NCI-H1930 (cell line): ENCODE measurements at regions not wholly inside any gene's neighbourhood (a gene's known extent, or its start where the extent isn't known, plus 50 kb on each side); places are given as distances from the start of the nearest gene placed in this dataset.
A peak's percentile ranks its signal among the peaks of the same experiment; 100 is the strongest.
"Not testable (repeated sequence)": the region's sequence is repeated elsewhere in the genome, so short reads cannot be mapped to it uniquely, and the experiment has no call there.

Experiments used
- DNase-seq, 2 experiments: peaks; one replicate each; lab custom pipeline; 2025; lab: John Stamatoyannopoulos, UW

DNA sequence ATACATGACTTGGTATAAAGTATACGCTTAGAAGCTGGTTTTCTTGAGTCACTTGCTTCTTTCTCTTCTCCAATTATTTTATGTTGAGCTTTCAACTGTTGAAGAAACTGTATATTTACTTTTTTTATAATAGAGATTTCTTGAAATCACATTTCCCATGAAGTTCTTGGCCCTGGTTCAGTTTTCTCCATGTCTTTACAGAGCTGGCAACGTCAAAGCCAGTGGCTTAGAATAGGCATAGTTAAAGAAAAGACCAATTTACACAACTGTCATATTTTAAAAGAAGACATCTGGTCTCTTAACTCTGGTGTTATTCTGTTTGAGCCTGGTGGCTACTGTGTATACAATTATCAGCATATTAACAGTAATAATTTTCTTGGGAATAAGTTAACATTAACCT, 1249.3 kb downstream of the CDH12 start:
- DNase-seq: no peak

DNA sequence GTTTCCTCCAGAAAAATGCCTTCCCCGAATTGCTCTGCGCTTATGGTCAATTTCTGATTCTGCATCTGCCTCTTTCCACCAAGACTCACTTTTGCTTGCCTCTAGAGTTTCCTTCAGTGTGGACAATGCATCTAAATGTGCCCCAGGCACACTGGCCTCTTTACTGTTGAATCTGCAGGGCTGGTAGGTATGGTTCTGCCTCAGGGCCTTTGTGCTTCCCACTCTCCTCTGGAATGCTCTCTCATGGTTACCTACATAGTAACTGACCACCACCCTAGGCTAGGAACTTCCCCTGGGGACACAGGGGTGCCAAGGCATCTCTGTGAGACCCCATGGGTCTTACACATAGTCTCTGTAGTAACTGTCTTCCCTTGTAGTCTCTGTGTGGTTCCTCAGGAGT, 1258.6 kb downstream of the CDH12 start:
- DNase-seq: no peak

DNA sequence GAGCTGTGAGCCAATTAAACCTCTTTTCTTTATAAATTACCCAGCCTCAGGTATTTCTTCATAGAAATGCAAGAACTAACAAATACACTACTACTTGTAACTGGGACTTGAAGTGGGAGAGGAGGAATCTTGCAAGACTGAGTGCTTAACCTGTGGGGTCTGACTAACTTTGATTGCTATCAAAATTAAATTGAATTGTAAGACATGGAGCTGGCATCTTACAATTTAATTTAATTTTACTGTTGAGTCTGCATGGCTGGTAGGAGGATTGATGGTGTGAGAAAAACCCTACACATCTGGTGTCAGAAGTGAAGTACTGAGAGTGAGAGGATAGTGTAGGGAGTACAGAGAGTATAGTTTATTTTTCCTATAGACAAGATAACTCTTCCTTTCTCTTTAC, 1259.9 kb downstream of the CDH12 start:
- no peak for DNase-seq

DNA sequence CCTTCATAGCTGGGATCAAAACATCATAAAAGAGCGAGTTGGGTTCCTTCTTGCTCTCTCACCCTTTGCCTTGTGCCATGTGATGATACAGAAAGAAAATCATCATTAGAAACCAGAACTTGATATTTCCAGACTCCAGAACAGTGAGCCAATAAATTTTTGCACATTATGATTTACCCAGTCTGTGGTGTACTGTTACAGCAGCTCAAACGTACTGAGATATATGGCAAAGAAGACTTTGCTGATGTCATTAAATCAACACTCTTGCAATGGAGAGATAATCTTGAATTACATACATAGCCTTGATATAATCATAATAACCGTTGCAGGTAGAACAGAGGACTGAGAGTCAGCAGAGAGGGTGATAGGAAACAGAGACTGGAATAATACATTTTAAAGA, 1271.6 kb downstream of the CDH12 start:
- no peak for DNase-seq

DNA sequence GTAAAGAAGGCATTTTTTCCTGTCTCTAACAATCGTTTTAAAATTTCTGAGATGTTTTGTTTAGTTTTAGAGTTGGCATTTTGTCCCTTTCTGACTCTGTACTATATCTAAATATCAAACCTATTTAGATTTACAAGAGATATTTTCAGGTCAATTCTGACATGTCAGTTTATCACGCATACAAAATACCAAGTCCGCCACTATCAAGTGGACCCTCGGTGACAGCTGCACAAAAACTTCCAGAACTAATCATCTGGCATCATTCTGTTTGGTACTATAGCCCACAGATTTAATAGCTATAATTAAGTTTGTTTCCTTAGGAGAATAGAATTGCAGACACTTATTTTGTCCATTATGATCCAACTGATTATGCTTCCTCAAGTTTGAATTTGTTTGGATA, 1278.2 kb downstream of the CDH12 start:
- peak; percentile 87 to 94 for DNase-seq

DNA sequence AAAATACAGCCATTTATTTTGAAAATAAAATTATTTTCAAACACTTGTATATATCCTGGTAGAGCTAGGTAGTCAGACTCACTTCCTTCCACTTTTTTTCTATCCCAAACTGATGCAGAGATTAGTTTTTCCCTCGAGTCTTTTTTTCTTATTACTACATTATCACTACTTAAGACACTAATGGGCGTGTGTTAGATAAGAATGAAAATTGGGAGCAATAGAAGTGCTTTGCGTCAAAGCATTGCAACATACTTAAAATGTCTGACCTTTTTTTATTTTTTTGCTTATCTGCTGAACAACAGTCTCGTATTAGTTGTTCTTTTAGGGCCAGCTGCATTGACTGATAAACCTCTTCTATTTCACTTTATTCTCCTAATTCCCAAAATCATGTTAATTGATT, 1278.7 kb downstream of the CDH12 start:
- peak in 1 of 2 experiments; percentile 52 for DNase-seq

DNA sequence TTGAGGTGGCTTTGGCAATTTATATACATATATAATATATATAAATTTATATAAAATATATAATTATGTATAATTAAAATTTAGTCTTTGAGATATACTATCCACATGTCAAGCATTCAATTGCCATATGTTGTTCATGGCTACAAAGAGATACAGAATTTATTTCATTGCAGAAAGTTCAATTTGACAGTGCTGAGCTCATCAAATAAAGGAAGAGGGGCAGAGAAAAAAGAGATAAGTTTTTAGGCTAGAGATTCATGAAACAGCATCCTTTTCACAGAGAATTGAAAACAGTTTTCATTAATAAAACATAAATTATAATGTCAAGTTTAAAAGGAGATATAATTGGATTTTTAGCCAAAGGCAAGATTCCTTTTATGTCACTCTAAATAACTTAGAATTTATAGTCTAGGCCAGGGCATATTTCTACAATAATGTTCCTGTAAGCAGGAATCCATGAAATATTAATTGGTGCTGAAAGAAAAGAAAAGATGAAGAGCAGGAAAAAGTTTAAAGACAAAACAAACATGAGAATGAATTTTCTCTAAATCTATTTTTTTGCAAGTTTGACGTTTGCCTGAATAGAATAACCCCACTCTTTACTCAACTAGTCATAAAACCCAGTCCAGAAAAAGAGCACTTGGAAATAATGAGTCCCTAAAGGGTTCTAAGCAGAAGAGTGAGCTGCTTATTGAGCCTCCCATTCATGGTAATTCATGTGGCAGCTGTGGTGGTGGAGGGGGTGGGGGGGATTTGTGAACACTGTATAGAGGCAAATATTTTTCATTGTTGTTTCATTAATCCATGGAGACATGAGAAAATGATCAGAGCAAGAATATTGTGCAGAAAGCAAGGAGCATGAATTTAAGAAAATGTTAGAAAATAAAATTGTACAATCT, 1279.5 kb downstream of the CDH12 start:
- peak; percentile 74 to 81 for DNase-seq

DNA sequence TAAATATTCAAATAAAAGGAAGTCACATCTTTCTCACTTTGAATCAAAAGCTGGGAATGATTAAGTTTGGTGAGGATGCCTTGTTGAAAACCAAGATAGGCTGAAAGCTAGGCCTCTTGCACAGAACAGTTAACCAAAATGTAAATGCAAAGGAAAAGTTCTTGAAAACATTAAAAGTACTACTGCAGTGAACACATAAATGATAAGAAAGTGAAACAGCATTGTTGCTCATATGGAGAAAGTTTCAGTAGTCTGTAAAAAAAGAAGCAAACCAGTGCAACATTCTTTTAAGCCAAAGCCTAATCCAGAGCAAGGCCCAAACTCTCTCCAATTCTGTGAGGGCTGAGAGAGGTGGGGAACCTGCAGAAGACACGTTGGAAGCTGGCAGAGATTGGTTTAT, 1281.9 kb downstream of the CDH12 start:
- not testable (repeated sequence) for DNase-seq

DNA sequence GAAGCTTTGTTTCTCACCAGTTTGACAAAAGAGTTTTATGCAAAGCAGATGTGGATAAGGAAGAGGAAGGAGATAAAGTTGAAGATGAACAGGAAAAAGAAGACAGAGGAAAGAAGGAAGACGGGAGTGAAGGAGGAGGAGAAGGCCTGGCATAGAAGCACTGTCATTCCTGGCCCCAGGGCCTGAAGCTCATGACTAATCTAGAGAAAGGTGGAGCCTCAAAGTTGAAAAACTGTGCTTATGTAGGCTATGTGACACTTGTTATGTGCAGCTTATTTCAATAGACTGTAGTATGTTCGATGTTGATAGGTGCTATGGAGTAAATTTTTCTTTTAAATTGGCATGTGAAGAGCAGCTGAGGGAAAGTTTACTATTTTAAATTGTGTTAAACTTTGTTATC, 1294.0 kb downstream of the CDH12 start:
- DNase-seq: not testable (repeated sequence)

DNA sequence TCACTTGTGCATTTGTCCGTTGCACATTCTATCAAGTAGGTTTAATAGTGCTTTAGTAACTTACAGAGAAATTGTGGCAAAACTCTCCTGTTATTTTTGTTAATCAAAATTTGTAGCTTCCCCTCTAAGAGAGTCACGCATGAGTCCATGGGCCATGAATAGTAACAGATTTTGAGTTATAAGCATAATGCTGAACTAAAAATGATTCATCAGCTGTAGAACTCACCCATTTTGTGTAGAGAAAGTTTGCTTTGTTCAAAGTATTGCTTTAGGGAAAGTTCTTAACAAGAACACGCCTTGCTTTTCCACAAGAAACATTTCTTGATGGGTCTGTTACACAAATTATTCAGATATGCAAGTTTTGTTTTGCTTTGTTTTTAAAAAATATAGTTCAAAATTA, 1300.9 kb downstream of the CDH12 start:
- not testable (repeated sequence) for DNase-seq

DNA sequence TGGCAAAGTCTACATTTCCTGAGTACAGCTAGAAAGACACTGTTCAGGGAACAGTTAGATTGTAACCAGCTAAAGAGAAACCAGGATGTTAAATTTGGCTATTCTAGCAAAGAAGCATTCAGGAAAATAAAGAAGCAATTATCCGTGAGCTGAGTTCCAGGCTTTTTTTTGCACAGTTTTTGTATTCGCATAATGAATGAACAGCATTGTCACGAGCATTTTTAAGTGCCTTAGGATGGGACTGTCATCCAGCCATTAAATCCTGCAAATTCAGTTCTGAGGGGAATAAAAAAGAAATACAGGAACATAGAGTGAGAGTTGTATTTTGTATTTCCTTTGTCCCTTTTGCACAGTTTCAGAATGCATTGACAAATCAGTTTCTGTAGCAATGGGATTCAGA, 1302.2 kb downstream of the CDH12 start:
- DNase-seq: not testable (repeated sequence)

DNA sequence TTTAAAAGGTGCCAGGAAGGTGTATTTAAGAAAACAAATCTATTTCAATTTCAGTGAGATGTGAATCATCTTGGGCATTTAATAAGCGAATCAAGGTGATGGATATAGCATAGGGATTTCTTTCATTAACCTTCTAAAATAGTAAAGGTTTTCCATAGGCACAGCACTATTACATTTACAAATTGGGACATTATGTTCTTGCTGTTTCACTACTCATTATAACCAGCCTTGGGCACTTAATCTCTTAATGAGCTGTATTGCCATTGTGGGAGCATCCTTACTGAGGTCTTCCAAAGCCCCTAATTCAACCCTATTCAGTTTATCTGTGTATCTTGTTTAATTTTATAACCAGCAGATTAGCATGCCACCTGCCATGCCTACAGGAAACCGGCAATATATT, 1305.5 kb downstream of the CDH12 start:
- not testable (repeated sequence) for DNase-seq

DNA sequence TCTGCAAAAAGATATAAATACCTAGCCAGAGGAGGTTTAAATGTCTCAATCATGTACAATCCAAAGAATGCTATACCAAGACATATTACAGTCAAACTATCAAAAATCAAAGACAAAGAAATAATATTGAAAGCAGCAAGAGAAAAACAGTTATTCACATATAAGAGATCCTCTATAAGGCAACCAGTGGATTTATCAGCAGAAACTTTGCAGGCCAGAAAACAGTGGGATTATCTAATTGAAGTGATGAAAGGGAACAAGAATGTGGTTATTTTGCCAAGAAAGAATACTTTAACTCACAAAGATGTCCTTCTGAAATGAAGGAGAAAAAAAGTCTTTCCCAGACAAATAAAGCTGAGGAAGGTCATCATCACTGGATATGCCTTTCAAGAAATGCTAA, 1318.0 kb downstream of the CDH12 start:
- DNase-seq: not testable (repeated sequence)

DNA sequence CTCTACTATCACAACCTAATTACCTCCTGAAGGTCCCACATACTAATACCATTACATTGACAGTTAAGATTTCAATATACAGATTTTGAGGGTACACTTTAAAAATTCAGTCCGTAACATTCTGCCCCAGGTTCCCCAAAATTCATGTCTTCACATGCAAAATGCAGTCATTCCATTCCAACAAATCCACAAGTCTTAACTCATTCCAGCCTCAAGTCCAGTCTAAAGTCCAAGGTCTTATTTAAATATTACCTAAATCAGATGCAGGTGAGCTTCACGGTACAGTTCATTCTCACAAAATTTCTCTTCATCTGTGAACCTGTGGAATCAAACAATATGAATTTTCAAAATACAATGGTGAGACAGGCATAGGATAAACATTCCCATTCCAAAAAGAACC, 1332.0 kb downstream of the CDH12 start:
- DNase-seq: not testable (repeated sequence)

DNA sequence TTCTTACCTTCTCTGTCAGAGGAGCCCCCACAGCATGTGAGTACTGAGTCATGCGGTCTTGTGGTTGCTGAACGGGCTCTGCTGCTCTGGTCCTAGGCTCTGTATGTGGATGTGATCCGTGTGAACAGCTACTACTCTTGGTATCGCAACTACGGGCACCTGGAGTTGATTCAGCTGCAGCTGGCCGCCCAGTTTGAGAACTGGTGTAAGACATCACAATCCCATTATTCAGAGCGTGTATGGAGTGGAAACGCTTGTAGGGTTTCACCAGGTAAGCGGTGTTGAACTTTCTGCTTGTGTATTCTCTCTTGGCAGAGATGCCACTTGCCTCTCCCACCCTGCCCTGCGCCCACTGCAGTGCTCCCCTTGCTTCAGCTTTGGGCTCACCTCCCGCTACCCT, 1356.2 kb downstream of the CDH12 start:
- DNase-seq: not testable (repeated sequence)

DNA sequence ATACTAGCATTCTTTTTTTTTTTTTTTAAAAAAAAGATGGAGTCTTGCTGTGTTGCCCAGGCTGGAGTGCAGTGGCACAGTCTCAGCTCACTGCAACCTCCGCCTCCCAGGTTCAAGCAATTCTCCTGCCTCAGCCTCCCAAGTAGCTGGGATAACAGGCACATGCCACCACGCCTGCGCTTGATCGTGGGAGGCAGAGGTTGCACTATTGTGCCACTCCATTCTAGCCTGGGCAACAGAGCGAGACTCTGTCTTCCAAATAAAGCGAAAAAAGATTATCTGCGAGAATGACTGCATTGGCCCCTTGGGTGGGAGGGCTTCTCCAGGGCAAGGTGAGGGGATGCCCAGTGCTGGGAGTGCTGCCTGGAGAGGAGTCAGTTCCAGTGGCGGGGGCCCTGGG, 1357.1 kb downstream of the CDH12 start:
- not testable (repeated sequence) for DNase-seq

DNA sequence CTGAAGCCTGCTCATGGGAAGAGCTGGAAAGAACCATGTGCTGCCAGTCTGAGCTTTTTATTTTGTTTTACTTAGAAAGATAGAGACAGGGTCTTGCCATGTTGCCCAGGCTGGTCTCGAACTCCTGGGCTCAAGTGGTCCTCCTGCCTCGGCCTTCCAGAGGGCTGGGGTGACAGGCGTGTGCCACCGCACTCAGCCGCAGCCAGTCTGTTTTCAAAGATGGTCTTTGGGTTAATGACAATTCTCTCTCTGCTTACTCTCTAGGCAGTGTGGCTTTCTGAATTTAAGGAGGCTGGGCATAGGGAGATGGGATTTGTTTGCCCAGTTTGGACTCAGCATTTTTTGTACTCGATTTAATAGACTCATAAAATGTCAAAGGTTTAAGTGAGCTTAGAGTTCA, 1357.9 kb downstream of the CDH12 start:
- DNase-seq: not testable (repeated sequence)

DNA sequence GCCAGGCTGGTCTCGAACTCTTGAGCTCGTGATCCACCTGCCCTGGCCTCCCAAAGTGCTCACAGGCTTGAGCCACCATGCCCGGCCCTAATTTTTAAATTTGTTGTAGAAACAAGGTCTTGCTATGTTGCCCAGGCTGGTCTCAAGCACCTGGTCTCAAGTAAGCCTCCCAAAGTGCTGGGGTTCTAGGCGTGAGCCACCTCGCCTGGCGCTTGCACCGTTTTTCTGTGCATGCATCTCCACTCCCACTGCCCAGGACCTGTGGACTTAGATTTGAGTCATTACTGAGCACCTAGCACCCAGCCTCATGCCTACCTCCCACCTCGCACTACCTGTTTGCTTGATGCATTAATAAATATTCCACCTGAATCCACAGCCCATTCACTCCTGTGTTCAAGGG, 1359.1 kb downstream of the CDH12 start:
- not testable (repeated sequence) for DNase-seq

DNA sequence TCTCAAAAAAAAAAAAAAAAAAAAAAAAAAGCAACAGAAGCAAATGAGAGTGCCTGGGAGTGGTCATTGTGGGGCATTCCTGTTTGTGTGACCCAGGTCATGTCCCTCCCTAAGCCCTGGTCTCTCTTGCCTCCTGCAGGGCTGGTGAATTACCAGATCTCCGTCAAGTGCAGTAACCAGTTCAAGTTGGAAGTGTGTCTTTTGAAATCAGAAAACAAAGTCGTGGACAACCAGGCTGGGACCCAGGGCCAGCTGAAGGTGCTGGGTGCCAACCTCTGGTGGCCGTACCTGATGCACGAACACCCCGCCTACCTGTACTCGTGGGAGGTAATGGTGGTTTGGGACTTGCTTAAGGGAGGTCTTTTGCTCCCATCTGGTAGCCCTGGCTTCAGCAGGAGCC, 1362.0 kb downstream of the CDH12 start:
- not testable (repeated sequence) for DNase-seq

DNA sequence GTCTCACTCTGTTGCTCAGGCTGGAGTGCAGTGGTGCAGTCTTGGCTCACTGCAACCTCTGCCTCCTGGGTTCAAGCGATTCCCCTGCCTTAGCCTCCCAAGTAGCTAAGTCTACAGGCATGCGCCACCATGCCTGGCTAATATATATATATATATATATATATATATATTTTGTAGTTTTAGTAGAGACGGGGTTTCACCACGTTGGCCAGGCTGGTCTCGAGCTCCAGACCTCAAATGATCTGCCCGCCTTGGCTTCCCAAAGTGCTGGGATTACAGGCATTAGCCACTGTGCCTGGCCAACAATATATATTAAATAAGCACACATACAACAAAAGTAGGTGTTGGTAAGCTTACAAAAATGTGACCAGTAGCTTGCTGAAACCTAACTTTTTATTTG, 1364.3 kb downstream of the CDH12 start:
- not testable (repeated sequence) for DNase-seq

DNA sequence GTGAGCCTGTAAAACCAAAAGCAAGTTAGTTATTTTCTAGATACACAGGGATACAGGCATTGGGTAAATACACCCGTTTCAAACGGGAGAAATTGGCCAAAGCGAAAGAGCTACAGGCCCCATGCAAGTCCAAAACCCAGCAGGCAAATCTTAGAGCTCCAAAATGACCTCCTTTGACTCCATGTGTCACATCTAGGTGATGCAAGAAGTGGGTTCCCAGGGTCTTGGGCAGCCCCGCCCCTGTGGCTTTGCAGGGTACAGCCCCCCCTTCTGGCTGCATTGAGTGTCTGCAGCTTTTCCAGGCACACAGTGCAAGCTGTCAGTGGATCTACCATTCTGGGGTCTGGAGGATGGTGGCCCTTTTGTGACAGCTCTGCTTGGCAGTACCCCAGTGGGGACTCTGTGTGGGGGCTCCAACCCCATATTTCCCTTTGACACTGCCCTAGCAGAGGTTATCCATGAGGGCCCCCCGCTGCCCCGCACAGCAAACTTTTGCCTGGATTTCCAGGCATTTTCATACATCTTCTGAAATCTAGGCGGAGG, 1367.6 kb downstream of the CDH12 start:
- DNase-seq: not testable (repeated sequence)

DNA sequence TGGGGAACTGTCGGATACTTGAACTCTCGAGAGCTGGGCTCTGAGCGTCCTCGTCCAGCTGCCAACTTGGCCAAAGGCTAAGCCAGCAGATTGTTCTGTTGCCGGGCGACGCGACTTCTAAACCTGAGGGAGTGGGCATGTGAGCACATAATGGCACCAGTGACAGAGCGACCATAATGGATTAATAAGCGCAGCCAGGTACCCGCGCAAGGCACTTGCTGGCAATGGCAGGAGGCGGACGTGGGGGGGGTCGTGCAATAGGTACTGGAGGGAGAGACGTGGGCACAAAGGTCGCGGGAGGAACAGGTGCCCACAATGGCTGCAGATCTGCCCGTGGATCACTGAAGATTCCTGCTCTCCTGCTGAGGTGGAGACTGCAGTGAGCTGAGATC, 1368.7 kb downstream of the CDH12 start:
- DNase-seq: not testable (repeated sequence)

DNA sequence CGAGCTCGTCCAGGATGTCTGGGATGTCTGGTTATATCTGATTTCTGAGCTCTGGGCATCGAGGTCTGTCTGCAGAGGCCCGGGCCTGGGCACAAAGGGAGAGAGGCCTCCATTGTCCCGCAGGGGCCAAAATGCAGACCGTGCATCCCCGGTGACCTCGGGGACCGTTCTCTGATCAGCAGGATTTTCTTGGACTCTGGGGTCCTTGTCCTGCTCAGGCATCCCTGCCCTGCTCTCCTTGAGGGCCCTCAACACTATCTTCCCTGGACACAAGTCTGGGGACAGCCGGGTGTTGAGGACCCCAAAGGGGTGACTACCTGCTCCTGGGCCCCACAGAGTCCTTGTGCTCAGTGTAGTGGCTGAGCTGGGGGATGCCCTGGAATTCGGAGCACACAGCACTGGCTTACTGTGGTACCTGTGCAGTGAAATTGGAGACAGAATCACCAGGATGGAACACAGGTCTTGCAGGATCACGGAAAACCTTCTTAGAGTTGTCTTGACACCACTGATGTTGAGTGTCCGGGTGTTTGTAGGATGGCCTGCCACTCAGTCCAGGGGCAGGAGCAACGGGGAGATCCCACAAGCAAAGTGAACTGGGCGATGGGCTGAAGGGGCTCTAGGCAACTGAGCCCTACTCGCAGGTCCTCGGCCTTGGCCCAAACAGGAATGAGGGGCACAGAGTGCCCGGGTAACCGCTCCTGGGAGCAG, 1369.2 kb downstream of the CDH12 start:
- not testable (repeated sequence) for DNase-seq
